GM12864 (cell line): ENCODE measurements at regions not wholly inside any gene's neighbourhood (a gene's known extent, or its start where the extent isn't known, plus 50 kb on each side); places are given as distances from the start of the nearest gene placed in this dataset.

Experiments used
- DNase-seq: peaks from one replicate; pipeline ENCODE4 v3.0.0-alpha.2; 2011; ENCODE audit warnings: low read depth
- H3K4me3 ChIP-seq: 2 replicates; pipeline ENCODE4 v1.5.1; 2011; ENCODE audit warnings: mild to moderate bottlenecking, low read depth, low read length, control low read depth
- TF ChIP-seq, protein P1 (sequence below): IDR thresholded peaks from 2 replicates; pipeline ENCODE4 v1.5.1; 2011; ENCODE audit warnings: low read depth, mild to moderate bottlenecking, moderate library complexity, low read length, control low read depth, inconsistent platforms; ENCODE audit errors: missing control alignments

DNA sequence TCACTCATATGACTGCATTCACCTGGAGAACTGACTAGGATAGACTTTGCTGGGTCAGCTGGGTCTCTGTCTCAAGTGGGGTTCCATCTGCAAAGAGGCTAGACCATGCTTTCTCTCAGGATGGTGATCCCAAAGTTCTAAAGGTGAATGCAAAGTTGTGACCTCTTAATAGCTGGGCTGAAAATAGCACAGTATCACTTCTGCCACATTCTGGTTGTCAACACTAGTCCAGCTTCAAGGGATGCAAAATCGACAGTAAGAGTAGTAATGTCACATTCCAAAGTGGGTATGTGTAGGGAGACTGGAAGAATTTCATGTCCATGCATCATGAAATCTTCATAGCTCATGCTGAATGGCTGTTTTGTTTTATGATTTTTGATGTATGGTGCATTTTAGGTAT is 414.6 kb downstream of the PCDH7 start:
- no peak for DNase-seq
- TF ChIP-seq, protein P1, sequence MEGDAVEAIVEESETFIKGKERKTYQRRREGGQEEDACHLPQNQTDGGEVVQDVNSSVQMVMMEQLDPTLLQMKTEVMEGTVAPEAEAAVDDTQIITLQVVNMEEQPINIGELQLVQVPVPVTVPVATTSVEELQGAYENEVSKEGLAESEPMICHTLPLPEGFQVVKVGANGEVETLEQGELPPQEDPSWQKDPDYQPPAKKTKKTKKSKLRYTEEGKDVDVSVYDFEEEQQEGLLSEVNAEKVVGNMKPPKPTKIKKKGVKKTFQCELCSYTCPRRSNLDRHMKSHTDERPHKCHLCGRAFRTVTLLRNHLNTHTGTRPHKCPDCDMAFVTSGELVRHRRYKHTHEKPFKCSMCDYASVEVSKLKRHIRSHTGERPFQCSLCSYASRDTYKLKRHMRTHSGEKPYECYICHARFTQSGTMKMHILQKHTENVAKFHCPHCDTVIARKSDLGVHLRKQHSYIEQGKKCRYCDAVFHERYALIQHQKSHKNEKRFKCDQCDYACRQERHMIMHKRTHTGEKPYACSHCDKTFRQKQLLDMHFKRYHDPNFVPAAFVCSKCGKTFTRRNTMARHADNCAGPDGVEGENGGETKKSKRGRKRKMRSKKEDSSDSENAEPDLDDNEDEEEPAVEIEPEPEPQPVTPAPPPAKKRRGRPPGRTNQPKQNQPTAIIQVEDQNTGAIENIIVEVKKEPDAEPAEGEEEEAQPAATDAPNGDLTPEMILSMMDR = no peak
- H3K4me3 ChIP-seq = no peak overlapping the region

DNA sequence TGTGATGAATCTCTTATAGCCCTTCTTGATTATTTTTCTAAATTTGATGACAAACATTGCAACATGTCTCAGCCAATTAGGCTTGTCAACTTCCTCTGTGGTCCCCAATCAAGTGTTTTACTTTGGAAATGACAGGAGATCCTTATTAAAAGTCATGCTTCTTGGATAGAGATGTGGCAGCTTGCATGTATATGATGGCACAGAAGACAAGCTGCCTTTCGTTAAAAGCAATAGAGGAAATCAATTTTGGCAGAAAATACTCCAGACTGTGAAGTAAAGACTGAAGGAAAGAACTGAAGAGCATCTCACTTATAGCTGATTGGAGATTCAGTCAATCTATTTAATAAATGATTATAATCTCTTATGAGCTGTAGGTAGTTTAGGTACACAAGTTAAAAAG is 419.6 kb downstream of the PCDH7 start:
- no peak overlapping the region for H3K4me3 ChIP-seq
- no peak for DNase-seq
- TF ChIP-seq, protein P1 = no peak

DNA sequence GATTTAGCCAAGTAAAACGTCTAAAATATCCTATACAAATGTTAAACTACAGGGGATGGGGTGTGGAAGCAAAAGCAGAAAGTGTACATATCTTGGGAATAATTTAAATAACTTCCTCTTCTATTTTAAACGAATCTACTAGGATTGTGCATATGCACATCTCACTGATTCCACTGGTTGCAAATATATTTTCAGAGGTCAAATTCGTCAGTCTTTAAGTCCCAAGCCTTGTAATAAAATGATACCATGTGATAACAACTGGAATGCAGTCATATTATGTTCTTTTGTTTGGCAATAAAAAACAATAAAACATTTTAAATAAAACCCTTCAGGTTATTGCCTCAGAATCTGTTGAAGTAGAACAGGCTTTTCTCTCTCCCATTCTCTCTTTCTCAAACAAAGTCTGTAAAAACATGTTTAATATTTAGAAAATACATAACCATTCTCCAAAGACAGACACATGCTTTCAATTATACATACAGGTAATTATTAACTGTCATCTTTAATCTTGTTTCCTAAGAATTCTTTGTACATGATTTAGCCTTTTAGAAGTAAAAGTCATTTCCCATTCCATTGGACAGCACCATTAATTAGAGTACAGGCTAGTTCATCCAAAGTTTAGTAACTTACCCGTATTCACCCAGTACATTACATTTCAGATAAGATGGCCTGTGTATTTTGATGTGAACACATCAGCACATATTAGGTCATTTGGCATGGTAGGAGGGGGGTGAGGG is 421.1 kb downstream of the PCDH7 start:
- no peak for DNase-seq
- TF ChIP-seq, protein P1 = no peak
- no peak overlapping the region for H3K4me3 ChIP-seq

DNA sequence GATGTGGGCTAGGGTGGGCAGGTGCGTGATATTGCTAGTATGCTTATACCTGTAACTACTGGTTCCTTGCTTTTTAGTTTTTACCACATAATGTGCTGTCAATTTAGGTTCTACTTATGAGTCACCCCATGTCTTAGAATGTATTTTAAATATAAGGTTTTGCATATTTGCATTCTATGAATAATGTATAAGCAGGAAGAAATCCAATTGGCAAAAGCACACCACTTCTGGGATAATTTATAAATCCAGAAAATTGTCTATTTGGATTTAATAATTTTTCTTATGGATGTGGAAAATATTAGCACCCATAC is 421.6 kb downstream of the PCDH7 start:
- no peak overlapping the region for H3K4me3 ChIP-seq
- DNase-seq = no peak
- TF ChIP-seq, protein P1 = no peak

DNA sequence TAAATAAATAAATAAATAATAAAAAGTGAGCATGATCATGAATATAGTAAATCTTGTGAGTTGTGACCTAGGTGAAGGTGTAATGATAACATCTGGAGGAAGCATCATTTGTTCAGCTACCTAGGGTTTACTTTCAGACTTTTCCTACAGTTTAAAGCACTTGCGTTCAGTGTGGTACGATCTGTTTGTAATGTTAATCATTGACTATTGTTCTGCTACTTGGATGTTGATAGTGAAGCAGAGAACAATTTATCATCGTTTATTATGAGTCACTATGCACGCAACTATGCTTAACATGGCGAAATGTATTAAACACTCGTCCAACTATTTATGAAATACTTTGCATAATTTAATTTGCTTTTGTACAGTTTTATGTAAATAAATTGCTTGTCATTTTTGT is 426.2 kb downstream of the PCDH7 start:
- TF ChIP-seq, protein P1 = no peak
- H3K4me3 ChIP-seq = no peak overlapping the region
- no peak for DNase-seq

DNA sequence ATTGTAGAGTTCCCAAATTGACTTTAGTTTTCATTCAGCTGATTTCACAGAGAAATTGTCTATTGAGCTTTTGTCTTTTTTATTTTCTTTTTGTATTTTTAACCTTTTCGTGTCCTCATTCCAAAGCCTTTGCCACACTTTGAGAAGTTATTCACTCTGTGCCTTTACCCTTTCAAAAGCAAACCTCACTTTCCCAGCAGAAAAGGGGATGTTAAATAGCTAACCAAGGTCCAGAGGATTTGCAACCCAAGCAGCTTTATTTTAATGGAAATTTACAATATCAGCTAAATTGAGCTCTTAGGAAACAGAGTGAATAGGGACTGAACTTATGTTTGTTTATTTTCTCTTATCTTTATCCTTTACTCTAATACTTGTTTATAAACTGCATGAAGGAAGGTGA is 428.8 kb downstream of the PCDH7 start:
- no peak for DNase-seq
- no peak overlapping the region for H3K4me3 ChIP-seq
- TF ChIP-seq, protein P1 = no peak

DNA sequence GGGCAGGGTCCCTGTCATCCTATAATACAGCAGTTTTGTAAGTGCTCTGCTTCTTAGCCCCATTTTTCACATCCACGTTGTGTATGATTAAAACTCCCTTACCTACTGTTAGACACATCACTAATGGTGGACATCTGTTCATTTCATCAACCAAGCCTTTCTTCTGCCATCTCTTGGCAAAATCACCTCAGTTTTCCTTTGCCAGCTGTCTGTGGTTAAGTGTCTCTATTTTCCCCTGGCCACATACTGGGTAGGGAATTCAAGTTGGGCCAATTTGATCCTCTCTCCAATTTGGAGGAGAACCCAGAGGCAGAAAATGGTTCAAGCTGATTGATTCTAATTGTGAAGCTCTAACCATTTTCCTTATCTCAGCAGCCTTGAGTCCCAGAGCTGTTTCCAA is 436.1 kb downstream of the PCDH7 start:
- no peak overlapping the region for H3K4me3 ChIP-seq
- TF ChIP-seq, protein P1 = no peak
- DNase-seq = no peak
